Endothelial cell of umbilical vein (primary cell): ENCODE measurements at regions not wholly inside any gene's neighbourhood (a gene's known extent, or its start where the extent isn't known, plus 50 kb on each side); places are given as distances from the start of the nearest gene placed in this dataset.

ENCODE experiments used
- JUN ChIP-seq: IDR thresholded peaks from 2 replicates; pipeline ENCODE4 v1.6.1; 2011; ENCODE audit warnings: borderline replicate concordance, low read depth; ENCODE audit not compliant: insufficient read length, insufficient read depth
- POLR2A ChIP-seq: IDR thresholded peaks from 2 replicates; pipeline ENCODE4 v1.6.1; 2012; ENCODE audit warnings: low read depth, mild to moderate bottlenecking, control low read depth, low read length
- TF ChIP-seq, protein P1 (sequence below), 2 donors: IDR thresholded peaks; 1 replicate in 1 of 2; 2 replicates in 1 of 2; pipeline ENCODE4 v1.5.1; 2011; ENCODE audit warnings: low read length in 2 of 2, mild to moderate bottlenecking in 2 of 2, moderate library complexity in 2 of 2, control low read depth in 1 of 2, inconsistent platforms in 1 of 2, low read depth in 1 of 2; ENCODE audit not compliant: insufficient read depth in 1 of 2; ENCODE audit errors: extremely low read depth in 1 of 2

DNA sequence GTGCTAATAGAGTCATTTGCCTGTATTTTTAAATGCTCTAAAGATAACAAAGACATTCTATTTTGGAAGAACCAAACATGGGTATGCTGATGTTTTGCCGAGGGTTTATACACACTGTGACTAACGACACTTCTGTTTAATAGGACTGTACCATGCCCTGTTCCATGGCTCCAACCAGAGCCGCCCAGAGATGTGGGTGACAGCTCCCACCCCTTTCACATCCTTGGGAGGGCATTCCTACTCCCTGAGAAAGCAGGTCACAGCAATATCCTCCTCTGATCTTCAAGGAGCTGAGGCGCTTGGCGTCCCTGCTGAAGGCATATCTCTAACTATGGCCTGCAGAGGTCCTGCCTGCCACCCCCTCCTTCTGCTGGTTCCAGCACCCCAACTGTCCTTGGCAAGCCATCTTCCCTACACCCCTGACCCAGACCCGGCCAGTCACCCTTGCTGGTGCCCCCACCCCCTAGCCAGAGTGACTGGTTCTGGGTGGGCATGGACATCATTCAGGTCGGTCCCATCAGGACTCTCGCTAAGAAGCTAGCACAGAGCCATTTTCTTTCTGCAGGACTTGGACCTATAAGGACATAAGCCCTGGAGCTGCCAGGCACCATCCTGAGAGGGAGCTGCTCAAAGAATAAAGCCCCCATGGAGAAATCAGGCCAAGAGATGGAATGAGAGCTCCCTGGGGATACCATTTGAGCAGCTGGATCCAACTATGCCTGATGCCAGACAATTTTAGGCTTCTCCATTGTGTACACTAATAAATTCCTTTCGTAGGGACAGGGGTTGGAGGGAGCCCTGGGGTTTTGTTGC lies 381.3 kb downstream of the CTTN start:
- TF ChIP-seq JUN (no peak), POLR2A (no peak)
- TF ChIP-seq, protein P1, sequence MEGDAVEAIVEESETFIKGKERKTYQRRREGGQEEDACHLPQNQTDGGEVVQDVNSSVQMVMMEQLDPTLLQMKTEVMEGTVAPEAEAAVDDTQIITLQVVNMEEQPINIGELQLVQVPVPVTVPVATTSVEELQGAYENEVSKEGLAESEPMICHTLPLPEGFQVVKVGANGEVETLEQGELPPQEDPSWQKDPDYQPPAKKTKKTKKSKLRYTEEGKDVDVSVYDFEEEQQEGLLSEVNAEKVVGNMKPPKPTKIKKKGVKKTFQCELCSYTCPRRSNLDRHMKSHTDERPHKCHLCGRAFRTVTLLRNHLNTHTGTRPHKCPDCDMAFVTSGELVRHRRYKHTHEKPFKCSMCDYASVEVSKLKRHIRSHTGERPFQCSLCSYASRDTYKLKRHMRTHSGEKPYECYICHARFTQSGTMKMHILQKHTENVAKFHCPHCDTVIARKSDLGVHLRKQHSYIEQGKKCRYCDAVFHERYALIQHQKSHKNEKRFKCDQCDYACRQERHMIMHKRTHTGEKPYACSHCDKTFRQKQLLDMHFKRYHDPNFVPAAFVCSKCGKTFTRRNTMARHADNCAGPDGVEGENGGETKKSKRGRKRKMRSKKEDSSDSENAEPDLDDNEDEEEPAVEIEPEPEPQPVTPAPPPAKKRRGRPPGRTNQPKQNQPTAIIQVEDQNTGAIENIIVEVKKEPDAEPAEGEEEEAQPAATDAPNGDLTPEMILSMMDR (IDR thresholded peaks at IDR 0.05; ENCODE audit: extremely low read depth in 1 of 2, insufficient read depth in 1 of 2, low read depth in 1 of 2, low read length in 2 of 2), result no peak
